ENCODE measurements at regions not wholly inside any gene's neighbourhood (a gene's known extent, or its start where the extent isn't known, plus 50 kb on each side); places are given as distances from the start of the nearest gene placed in this dataset.

- no peak for DNase-seq (ENCODE audit: low read depth)
- no peak for TF ChIP-seq CTCF (conservative IDR thresholded peaks at IDR 0.05; ENCODE audit: control insufficient read depth, insufficient read depth, low read depth, low read length)
- H3K4me3 ChIP-seq (ENCODE audit: control insufficient read depth, low read depth, low read length), result no peak overlapping the region
Observed at GRCh38 chrX:129077424-129078170, 445.7 kb downstream of the SMARCA1 start.

DNA sequence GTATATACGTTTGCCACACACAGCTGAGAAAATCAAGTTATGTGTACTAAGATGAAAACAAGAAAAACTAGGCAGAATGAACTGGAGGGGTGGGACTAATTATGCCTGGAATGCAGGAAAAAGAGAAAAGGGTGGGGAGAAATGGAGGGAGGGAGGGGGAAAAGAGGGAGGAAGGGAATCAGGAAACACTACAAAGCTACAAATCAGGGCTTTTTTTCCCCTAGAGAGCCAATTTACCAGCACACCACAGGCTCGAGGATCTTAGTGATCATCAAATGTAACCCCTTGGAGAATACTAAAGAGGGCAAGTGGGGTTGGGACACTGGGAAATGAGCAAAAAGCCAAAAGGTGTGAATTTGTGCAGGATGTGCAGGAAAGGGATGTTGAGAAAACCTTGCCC lies 451.9 kb downstream of the SMARCA1 start:
- H3K4me3 ChIP-seq (ENCODE audit: control insufficient read depth, low read depth, low read length), result no peak overlapping the region
- DNase-seq (ENCODE audit: low read depth), result no peak
- no peak for TF ChIP-seq CTCF (conservative IDR thresholded peaks at IDR 0.05; ENCODE audit: control insufficient read depth, insufficient read depth, low read depth, low read length)

DNA sequence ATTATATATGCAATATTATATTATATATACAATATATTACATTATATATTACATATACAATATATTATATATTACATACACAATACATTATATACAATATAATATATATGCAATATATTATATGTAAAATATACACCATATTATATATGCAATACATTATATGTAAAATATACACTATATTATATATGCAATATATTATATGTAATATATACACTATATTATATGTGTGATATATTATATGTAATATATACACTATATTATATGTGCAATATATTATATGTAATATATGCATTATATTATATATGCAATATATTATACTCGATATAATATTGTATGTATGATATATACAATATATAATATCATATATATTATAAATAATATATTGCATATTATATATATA lies 457.4 kb downstream of the SMARCA1 start:
- TF ChIP-seq CTCF (conservative IDR thresholded peaks at IDR 0.05; ENCODE audit: control insufficient read depth, insufficient read depth, low read depth, low read length), result no peak
- DNase-seq (ENCODE audit: low read depth), result no peak
- no peak overlapping the region for H3K4me3 ChIP-seq (ENCODE audit: control insufficient read depth, low read depth, low read length)

GRCh38 chrX:129058405-129058804 lies 464.9 kb downstream of the SMARCA1 start:
- DNase-seq (ENCODE audit: low read depth), result no peak
- no peak for TF ChIP-seq CTCF (conservative IDR thresholded peaks at IDR 0.05; ENCODE audit: control insufficient read depth, insufficient read depth, low read depth, low read length)
- no peak overlapping the region for H3K4me3 ChIP-seq (ENCODE audit: control insufficient read depth, low read depth, low read length)

DNA sequence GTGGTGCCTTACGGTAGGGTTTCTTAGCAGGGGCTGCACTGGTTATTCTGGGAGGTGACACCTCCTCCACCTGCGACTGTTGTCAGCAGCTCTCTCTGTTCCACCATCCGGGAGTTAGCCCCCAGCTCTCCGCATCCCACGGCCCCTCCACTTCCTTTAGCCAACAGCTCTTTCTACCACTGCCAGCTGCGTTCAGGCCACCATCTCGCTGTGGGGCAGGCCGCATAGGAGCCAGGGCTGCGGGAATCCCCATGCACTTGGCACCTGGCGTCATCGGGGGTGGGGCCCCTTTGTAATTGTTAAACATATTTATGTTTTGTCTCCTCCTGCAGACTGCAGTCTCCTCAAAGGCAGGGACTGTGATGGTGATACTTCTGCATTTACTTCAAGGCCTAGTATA lies 480.2 kb downstream of the SMARCA1 start:
- no peak for DNase-seq (ENCODE audit: low read depth)
- no peak overlapping the region for H3K4me3 ChIP-seq (ENCODE audit: control insufficient read depth, low read depth, low read length)
- TF ChIP-seq CTCF (conservative IDR thresholded peaks at IDR 0.05; ENCODE audit: control insufficient read depth, insufficient read depth, low read depth, low read length), result no peak

- no peak for TF ChIP-seq CTCF (conservative IDR thresholded peaks at IDR 0.05; ENCODE audit: control insufficient read depth, insufficient read depth, low read depth, low read length)
- no peak overlapping the region for H3K4me3 ChIP-seq (ENCODE audit: control insufficient read depth, low read depth, low read length)
- DNase-seq (ENCODE audit: low read depth), result no peak
Observed at GRCh38 chrX:129041319-129041718, 482.0 kb downstream of the SMARCA1 start.

DNA sequence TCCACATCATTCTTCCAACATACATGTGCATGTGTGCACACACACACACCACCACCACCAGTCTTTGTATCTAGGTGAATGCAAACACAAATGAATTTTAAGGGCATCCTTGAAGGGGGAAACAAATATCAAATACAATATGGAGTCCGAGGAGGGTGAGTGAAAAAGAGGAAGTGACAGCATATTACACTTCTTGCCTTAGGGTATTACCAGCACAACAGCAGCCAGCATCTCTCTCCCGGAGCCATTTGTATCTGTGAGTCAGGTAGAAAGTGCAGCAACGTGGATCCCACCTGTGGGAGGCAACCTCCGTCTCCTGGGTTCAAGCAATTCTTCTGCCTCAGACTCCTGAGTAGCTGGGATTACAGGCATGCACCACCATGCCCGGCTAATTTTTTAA lies 483.2 kb downstream of the SMARCA1 start:
- DNase-seq (ENCODE audit: low read depth), result no peak
- no peak for TF ChIP-seq CTCF (conservative IDR thresholded peaks at IDR 0.05; ENCODE audit: control insufficient read depth, insufficient read depth, low read depth, low read length)
- H3K4me3 ChIP-seq (ENCODE audit: control insufficient read depth, low read depth, low read length), result no peak overlapping the region

Data from fibroblast of mammary gland (primary cell).